ENCODE measurements at regions not wholly inside any gene's neighbourhood (a gene's known extent, or its start where the extent isn't known, plus 50 kb on each side); places are given as distances from the start of the nearest gene placed in this dataset.

GRCh38 chr1:116855773-116856201 lies 53.9 kb upstream of the PTGFRN start:
- TF ChIP-seq FOXM1 (IDR thresholded peaks at IDR 0.05; ENCODE audit: borderline replicate concordance) = no peak
- no peak for TF ChIP-seq TARDBP (IDR thresholded peaks at IDR 0.05)
- TF ChIP-seq ARNT (IDR thresholded peaks at IDR 0.05) = no peak
- TF ChIP-seq SUZ12 (IDR thresholded peaks at IDR 0.05) = no peak
- no peak for TF ChIP-seq ZNF384 (IDR thresholded peaks at IDR 0.05)
- TF ChIP-seq SP1 (IDR thresholded peaks at IDR 0.05) = no peak
- TF ChIP-seq BHLHE40 (IDR thresholded peaks at IDR 0.05; ENCODE audit: borderline replicate concordance) = no peak
- no peak for TF ChIP-seq NFRKB (IDR thresholded peaks at IDR 0.05)
- no peak for TF ChIP-seq PKNOX1 (IDR thresholded peaks at IDR 0.05)
- 0 out of 2 replicates have a peak, but pooled peaks have one; percentile 58 for TF ChIP-seq LEF1 (IDR thresholded peaks at IDR 0.05; ENCODE audit: borderline replicate concordance)
- TF ChIP-seq HDGF (IDR thresholded peaks at IDR 0.05; ENCODE audit: borderline replicate concordance) = no peak
- no peak for TF ChIP-seq ELF4 (IDR thresholded peaks at IDR 0.05)

Measured in HEK293T (cell line).